Panc1 (cell line): ENCODE measurements at regions not wholly inside any gene's neighbourhood (a gene's known extent, or its start where the extent isn't known, plus 50 kb on each side); places are given as distances from the start of the nearest gene placed in this dataset.

ENCODE experiments used
- CTCF ChIP-seq: fragments of 450-650 bp; IDR thresholded peaks from 2 replicates; pipeline ENCODE4 v1.5.1; 2017; ENCODE audit warnings: mild to moderate bottlenecking
- POLR2AphosphoS5 ChIP-seq: IDR thresholded peaks from 2 replicates; pipeline ENCODE4 v1.6.1; 2012; ENCODE audit warnings: mild to moderate bottlenecking, low read depth, low read length, moderate library complexity
- REST ChIP-seq, 2 experiments: IDR thresholded peaks; 2 replicates each; pipeline ENCODE4 v1.6.1; 2011 to 2012; ENCODE audit warnings: low read depth in 2 of 2, control low read depth in 1 of 2, low read length in 1 of 2, mild to moderate bottlenecking in 1 of 2, moderate library complexity in 1 of 2; ENCODE audit not compliant: insufficient read depth in 1 of 2
- SIN3A ChIP-seq: IDR thresholded peaks from 2 replicates; pipeline ENCODE4 v1.6.1; 2012; ENCODE audit warnings: low read depth, mild to moderate bottlenecking, low read length, moderate library complexity, borderline replicate concordance; ENCODE audit not compliant: insufficient read depth
- TCF7L2 ChIP-seq: IDR thresholded peaks from 2 replicates; pipeline ENCODE4 v1.6.1; 2011; ENCODE audit warnings: mild to moderate bottlenecking, low read depth, low read length, inconsistent platforms

GRCh38 chr12:93959657-93960056 is 188.7 kb upstream of the PLXNC1 start:
- TF ChIP-seq CTCF (no peak), POLR2AphosphoS5 (no peak), SIN3A (no peak), REST (IDR thresholded peaks at IDR 0.05; ENCODE audit: insufficient read depth in 1 of 2, low read depth in 2 of 2, low read length in 1 of 2) (no peak), TCF7L2 (no peak)
